ENCODE measurements at regions not wholly inside any gene's neighbourhood (a gene's known extent, or its start where the extent isn't known, plus 50 kb on each side); places are given as distances from the start of the nearest gene placed in this dataset.

DNA sequence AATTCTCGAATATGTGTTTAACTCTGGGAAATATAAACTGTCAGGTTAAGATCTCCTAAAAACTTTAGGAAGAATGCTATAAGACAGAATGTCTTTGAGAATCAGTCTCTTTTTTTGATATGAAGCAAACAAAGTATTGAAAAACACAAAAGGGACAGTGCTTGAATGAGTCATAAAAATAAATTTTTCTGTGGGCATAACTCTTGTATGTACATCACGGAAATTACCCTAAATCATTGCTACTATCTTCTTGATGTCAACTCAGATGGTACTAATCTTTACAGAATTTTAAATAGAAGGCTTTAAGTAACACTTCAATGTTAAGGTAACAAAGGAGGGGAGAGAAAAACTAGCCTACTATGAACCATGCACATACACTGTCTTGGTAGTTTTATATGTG, 244.0 kb upstream of the AMIGO2 start:
- Mint-ChIP-seq H3K27ac (no peak overlapping the region), H3K9me3 (no peaks in the 10 kb centered on the region), H3K4me3 (no peak overlapping the region), H3K4me1 (peaks cover 14% of the 10 kb centered on the region), H3K27me3 (ENCODE audit: low read depth in 3 of 3) (peaks cover 0 to 5% (median 3%) of the 10 kb centered on the region in 3 donors), H3K36me3 (no peaks in the 10 kb centered on the region)
- H3K4me2 ChIP-seq (replicated peaks; ENCODE audit: extremely low read depth, low read length, poor library complexity, severe bottlenecking): no peak overlapping the region
- H3K9ac ChIP-seq (ENCODE audit: insufficient read depth, low read length, poor library complexity, severe bottlenecking): no peak overlapping the region
- no peak overlapping the region for H2AFZ ChIP-seq (ENCODE audit: insufficient read depth, low read depth, low read length, poor library complexity, severe bottlenecking)
- intact Hi-C loops (cut with micrococcal nuclease): no loop called here
- no peak for DNase-seq
- no peaks in the 10 kb centered on the region for H3K79me2 ChIP-seq (ENCODE audit: insufficient read depth, low read length)
- H3K27me3 ChIP-seq (ENCODE audit: control insufficient read depth in 2 of 2, insufficient read depth in 2 of 2, low read length in 2 of 2): no peaks in the 10 kb centered on the region
- no peaks in the 10 kb centered on the region for H4K20me1 ChIP-seq (ENCODE audit: insufficient read depth, low read length)
- H3K4me3 ChIP-seq (replicated peaks in 1 of 3; ENCODE audit: low read depth in 2 of 3, low read length in 3 of 3): no peak overlapping the region
- WGBS (ENCODE audit: insufficient coverage): no CpG with 5 or more reads among the region's 2 CpGs
- H3K4me1 ChIP-seq (ENCODE audit: control insufficient read depth in 1 of 2, insufficient read depth in 2 of 2, low read length in 2 of 2): peaks cover 0 to 10% of the 10 kb centered on the region in 2 donors
- no peaks in the 10 kb centered on the region for H3K9me3 ChIP-seq (replicated peaks in 1 of 2; ENCODE audit: control insufficient read depth in 1 of 2, insufficient read depth in 1 of 2, low read length in 2 of 2)
- no peak overlapping the region for H3K27ac ChIP-seq (ENCODE audit: low read depth in 1 of 2, low read length in 2 of 2)
- no peaks in the 10 kb centered on the region for H3K36me3 ChIP-seq (replicated peaks in 1 of 2; ENCODE audit: control insufficient read depth in 1 of 2, insufficient read depth in 2 of 2, low read length in 2 of 2)
- no peak for TF ChIP-seq CTCF (IDR thresholded peaks at IDR 0.05)

DNA sequence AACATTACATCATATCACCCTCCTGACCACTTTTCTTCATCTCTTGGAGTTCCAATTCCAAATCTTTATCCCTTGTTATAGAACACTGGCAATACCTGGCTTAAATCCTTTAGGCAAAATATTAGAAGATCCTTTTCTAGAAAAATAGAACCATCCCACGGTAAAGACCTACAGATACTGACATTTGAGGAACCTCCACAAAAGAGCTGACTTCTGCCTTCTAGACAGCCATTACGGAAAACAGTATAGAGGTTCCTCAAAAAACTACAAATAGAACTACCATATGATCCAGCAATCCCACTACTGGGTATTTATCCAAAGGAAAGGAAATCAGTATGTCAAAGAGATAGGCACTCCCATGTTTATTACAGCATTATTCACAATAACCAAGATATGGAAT, 241.7 kb upstream of the AMIGO2 start:
- Histone ChIP-seq H3K36me3 (replicated peaks in 1 of 2; ENCODE audit: control insufficient read depth in 1 of 2, insufficient read depth in 2 of 2, low read length in 2 of 2) (no peaks in the 10 kb centered on the region), H4K20me1 (ENCODE audit: insufficient read depth, low read length) (no peaks in the 10 kb centered on the region), H3K4me1 (ENCODE audit: control insufficient read depth in 1 of 2, insufficient read depth in 2 of 2, low read length in 2 of 2) (peaks cover 4 to 22% of the 10 kb centered on the region in 2 donors), H3K79me2 (ENCODE audit: insufficient read depth, low read length) (no peaks in the 10 kb centered on the region), H2AFZ (ENCODE audit: insufficient read depth, low read depth, low read length, poor library complexity, severe bottlenecking) (no peak overlapping the region), H3K27me3 (ENCODE audit: control insufficient read depth in 2 of 2, insufficient read depth in 2 of 2, low read length in 2 of 2) (no peaks in the 10 kb centered on the region), H3K4me3 (replicated peaks in 1 of 3; ENCODE audit: low read depth in 2 of 3, low read length in 3 of 3) (no peak overlapping the region), H3K9me3 (replicated peaks in 1 of 2; ENCODE audit: control insufficient read depth in 1 of 2, insufficient read depth in 1 of 2, low read length in 2 of 2) (no peaks in the 10 kb centered on the region), H3K27ac (ENCODE audit: low read depth in 1 of 2, low read length in 2 of 2) (peak overlapping the region in 1 of 2 donors; percentile 43), H3K9ac (ENCODE audit: insufficient read depth, low read length, poor library complexity, severe bottlenecking) (no peak overlapping the region), H3K4me2 (replicated peaks; ENCODE audit: extremely low read depth, low read length, poor library complexity, severe bottlenecking) (peak overlapping the region; percentile 20)
- TF ChIP-seq CTCF (IDR thresholded peaks at IDR 0.05): no peak
- H3K27me3 Mint-ChIP-seq (ENCODE audit: low read depth in 3 of 3): peaks cover 0 to 2% (median 2%) of the 10 kb centered on the region in 3 donors
- peak; percentile 12 to 62 (median 34) for DNase-seq
- H3K27ac Mint-ChIP-seq: peak overlapping the region in 5 of 7 donors; percentile 25 to 84 (median 77)
- peaks cover 26% of the 10 kb centered on the region for H3K4me1 Mint-ChIP-seq
- intact Hi-C loops (cut with micrococcal nuclease): no loop called here
- H3K36me3 Mint-ChIP-seq: no peaks in the 10 kb centered on the region
- H3K4me3 Mint-ChIP-seq: peak overlapping the region in 1 of 2 donors; percentile 36
- H3K9me3 Mint-ChIP-seq: no peaks in the 10 kb centered on the region
- WGBS (ENCODE audit: insufficient coverage): no CpG with 5 or more reads among the region's 2 CpGs

Measured in CD14-positive monocyte (primary cell).